RPMI7951 (cell line): ENCODE measurements at regions not wholly inside any gene's neighbourhood (a gene's known extent, or its start where the extent isn't known, plus 50 kb on each side); places are given as distances from the start of the nearest gene placed in this dataset.
"Not testable (repeated sequence)": the region's sequence is repeated elsewhere in the genome, so short reads cannot be mapped to it uniquely, and the experiment has no call there.

Experiments used
- DNase-seq: peaks from one replicate; pipeline ENCODE4 v3.0.0-alpha.2; 2012; ENCODE audit warnings: low read depth

DNA sequence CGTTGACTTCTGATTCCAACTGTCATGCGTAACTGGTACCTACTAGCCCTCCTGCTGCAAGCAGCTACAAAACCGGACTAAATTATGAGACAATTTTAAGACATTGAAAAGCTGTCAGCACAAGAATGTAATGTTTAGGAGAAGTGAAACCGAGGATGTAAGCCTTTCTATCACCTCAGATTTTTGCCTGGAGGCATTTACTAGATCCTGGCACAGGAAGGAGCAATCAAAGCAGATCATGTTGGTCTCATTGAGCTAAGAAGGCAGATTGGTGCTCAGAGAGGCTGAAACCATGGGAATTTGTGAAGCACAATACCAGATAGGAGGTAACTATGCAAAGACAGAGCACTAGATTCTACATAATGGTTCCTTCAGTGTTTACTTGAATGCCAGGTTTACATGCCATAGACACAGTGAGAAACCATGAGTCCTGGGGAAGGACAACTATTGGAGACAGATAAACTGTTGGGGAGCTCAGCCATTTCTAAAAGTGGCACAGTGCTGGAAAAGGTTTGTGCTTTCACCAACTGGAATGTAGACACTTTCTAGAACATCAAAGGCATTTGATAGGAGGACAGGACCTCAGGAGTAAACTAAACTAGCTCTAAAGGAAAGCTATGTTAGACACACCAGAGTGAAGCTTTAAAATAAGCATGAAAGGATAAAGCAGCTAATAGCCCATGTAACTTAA, 179.4 kb downstream of the LYPLAL1 start:
- DNase-seq: peak; percentile 36

- peak; percentile 8 for DNase-seq
Measured at GRCh38 chr1:219350172-219350931, 176.7 kb downstream of the LYPLAL1 start.

GRCh38 chr1:219347921-219348391, 174.3 kb downstream of the LYPLAL1 start:
- DNase-seq: no peak

GRCh38 chr1:219347376-219347775, 173.7 kb downstream of the LYPLAL1 start:
- DNase-seq: no peak

DNA sequence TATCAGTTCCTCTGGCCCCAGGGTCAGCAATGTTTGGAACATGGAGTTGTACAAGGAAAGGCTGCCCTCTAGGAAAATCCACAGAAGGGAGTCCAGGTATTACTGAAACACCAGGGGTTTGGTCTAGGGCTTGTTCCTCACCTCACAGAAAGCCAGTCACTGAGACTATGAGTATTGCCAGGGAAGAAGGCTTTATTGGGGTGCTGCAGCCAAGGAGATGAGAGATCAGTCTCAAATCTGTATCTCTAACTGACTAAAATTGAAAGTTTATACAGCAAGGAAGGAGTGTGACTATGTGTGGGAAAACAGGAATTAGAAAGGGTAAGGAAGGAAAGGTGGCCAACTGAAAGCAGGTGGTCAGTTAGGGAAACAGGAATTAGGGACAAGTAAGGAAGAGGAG, 172.3 kb downstream of the LYPLAL1 start:
- DNase-seq: no peak

DNA sequence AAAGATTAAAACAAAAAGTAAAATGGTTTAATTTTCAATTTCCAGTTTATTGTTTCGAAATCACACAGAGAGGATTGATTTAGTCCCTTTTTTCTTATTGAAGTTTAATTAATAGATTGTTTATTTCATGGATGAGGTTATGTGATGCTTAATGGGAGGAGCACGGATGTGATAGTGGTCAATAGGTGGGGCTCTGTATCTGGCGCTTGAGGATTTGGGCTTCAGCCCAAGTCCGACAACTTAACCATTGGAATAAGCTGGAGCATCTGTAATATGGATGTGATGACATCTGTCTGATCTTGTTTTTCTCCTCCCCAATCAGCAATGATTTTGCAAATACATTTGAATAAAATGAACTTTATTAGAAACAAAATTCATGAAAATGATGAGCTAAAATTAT, 169.2 kb downstream of the LYPLAL1 start:
- DNase-seq: no peak

GRCh38 chr1:219340796-219341195, 167.1 kb downstream of the LYPLAL1 start:
- DNase-seq: no peak

DNA sequence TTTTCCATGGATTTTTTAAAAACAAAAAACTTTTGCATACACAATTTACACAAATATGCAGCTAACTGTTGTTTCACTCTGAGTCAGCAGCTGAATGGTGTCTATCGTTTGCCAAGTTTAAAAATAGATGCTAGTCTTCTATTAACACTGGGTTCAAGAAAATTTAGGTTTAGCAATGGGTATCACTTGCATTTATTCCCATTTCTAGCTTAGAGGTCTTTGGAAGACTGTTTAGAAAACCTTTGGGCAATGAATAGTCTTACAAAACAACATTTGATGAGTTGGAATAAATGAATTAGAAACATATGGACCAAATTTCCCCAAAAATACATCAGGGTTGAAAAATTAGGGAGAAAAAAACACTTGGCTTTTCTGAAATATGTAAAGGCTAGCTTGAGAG, 165.8 kb downstream of the LYPLAL1 start:
- DNase-seq: no peak

GRCh38 chr1:219337588-219337987, 163.9 kb downstream of the LYPLAL1 start:
- no peak for DNase-seq

DNA sequence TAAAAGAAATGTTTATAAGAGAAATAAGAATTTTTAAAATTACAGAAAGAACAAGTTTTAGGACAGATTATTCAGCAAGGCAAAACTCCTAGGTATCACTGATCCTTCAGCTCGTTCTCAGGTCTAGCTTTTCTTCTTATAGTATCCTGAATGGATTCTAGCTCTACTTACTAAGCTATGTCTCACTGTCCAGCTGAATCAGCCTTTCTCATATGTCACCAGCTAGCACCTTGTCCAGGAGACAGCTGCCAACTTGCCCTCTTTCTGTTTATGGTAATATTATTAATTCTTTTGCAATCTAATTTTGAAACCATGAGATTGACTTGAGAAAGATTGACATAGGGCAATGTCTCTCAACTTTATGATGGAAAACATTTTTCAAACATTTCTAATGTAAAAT, 159.9 kb downstream of the LYPLAL1 start:
- DNase-seq: no peak

DNA sequence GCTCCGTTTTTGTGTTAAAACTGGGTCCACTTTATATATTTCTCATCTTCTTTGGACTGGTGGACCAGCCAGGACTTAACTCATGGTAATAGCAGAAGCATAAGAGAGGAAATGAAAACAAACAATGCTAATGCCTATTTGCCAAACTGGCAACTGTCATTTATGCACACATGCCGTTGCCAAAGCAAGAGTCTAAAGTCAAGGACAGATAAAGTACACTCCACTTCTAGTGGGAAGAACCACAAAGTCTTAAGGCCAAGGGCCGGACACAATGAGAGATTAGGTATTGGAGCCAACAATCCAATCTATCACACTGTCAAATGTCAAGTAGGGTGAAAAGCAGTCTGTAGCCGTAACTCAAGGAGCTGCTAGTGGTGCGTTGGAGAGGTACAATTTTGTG, 157.7 kb downstream of the LYPLAL1 start:
- no peak for DNase-seq

DNA sequence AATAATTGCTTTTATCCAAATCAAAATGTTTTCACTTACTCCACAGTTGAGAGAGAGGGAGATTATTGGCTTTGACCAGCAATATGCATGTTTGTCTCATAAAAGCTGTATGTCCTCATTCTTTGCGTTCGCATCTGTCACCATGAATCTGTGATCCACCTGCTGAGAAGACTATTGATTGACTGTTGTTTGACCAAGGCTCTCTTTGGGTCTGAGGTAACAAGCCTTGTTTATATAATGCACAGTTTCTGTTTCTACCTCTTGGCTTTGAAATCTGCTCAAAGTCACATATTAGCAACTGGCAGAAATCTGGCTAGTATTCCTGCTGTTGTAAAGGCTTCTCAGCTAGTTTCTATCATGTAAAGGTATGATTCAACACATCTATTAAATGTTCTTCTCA, 157.0 kb downstream of the LYPLAL1 start:
- DNase-seq: no peak

DNA sequence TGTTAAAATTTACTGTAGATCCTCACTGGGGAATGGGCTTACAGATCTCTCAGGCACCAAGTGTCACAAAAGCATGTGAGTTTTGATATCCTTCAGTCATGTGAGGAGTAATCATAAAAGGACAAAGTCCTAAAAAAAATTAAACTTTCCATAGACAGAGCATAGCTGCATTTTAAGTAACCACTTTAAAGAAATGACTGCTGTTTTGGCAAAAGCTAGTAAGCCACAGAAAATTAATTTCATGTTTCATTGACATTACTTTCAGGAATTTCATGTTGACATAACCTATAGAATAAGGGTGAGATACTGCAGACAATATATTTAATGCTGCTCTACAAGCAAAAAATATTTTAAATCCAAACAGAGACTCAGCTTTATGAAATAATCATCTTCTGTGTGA, 156.3 kb downstream of the LYPLAL1 start:
- DNase-seq: no peak

GRCh38 chr1:219329578-219329977, 155.9 kb downstream of the LYPLAL1 start:
- no peak for DNase-seq

- DNase-seq: no peak
Measured at GRCh38 chr1:219326843-219327242, 153.2 kb downstream of the LYPLAL1 start.

DNA sequence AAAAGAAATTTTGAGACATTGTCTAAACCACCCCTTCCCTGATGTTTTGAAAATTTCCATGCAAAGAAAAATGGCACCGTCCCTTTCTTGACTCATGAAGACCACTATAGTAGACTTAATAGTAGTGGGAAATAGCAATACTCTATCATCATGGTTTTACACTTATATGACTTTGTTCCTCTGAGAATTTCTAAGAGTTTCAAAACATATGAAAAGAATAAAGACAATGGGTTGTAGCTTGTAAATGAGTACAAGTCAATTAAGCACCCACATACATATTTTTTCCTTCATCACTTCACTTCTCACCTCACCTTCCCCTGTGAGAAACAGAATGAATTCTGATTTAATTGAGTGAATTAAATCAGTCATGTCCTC, 151.7 kb downstream of the LYPLAL1 start:
- DNase-seq: no peak

DNA sequence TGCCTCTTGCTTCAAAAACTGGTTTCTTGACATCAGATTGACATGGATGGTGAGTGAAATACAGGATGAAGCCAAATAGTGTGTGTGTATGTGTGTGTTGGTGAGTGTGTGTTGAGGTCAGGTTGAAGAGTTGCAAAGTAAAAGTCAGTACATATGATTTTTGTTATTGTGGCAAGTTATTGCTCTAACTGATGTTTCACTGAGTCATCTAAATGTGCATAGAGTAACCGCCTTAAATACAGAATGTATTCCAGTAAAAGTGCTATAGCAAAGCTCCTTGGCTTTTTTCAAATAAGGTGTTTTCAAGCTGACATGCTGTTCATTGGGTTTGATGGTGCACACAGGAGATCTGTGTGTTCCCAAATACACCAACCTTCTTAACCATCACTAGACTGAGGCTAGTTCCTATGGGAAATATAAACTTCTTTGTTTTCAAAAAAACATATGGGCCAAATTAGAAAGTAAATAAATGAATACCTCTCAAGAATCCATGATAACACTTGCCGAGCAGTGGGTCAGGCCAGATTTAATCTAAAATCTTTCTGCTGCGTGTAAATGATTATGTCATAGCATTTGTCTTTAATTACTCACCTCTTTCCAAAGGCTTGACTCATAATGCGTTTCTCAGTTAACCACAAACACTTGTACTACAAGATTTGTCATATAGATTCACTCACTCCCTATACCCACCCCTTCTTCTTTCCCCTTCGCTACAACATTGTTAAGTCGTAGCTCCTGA, 151.1 kb downstream of the LYPLAL1 start:
- DNase-seq: peak; percentile 84

DNA sequence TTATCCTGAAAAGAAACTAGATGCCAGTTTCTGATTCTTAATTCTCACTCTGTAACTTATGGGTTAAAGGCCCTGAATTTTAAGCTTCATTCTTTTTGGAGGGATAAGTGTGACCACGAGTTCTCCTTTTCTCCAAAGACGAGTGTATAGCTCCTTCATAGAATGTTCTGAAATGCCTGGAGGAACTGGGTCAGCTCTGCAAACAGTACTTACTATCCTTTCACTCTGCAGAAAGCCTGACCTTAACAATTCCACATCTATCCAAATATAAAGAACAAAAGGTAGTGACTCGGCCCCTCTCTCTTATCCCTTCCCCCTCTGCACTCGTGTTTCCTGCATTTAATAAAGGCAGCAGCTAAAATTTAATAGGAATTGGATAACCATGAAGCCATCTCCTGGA, 150.5 kb downstream of the LYPLAL1 start:
- no peak for DNase-seq

DNA sequence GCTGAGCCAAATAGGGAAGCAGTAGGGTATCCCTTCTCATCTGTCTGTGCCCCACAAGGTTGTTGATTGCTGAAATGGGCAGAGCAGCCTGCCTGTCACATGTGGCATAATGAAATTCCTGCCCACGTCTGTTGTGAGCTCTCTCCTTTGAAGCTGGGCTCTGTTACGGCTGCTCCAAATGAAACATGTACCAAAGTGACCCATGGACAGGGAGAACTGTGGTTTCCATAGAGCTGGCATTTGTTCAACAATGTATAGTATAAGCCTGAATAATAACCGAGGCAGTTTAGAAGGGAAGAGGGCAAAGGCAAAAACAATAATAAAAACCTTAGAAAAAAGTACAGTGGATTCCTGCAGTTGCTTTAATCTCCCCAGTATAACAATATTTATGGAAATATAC, 149.7 kb downstream of the LYPLAL1 start:
- DNase-seq: no peak

DNA sequence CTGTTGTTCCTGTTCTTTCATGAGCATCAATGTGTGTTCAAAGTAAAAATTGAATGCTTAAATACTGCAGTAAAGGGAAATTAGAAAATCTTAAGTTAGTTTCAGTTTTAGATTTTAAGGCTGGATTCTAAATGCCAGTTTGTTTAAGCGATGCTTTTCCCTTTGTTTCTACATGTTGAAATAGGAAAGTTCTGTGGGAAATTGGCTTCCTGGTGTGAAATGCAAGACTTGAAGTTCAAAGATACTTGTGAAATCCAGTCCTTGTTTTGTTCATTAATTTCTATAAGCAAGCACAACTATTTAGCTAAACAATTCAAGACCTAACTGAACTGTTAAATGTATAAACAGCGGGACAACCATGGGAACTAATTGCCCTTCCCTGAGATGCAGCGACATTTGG, 149.1 kb downstream of the LYPLAL1 start:
- DNase-seq: no peak

DNA sequence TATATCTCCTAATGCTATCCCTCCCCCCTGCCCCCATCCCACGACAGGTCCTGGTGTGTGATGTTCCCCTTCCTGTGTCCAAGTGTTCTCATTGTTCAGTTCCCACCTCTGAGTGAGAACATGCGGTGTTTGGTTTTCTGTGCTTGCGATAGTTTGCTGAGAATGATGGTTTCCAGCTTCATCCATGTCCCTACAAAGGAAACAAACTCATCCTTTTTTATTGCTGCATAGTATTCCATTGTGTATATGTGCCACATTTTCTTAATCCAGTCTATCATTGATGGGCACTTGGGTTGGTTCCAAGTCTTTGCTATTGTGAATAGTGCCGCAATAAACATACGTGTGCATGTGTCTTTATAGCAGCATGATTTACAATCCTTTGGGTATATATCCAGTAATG, 146.9 kb downstream of the LYPLAL1 start:
- DNase-seq: not testable (repeated sequence)

- DNase-seq: no peak
Measured at GRCh38 chr1:219318826-219319225, 145.1 kb downstream of the LYPLAL1 start.
